22Rv1 (cell line): ENCODE measurements at regions not wholly inside any gene's neighbourhood (a gene's known extent, or its start where the extent isn't known, plus 50 kb on each side); places are given as distances from the start of the nearest gene placed in this dataset.

ENCODE experiments used
- H3K27ac ChIP-seq: fragments of 450-650 bp; 2 replicates; pipeline ENCODE4 v1.5.1; 2017
- ZFX ChIP-seq: fragments of 450-650 bp; IDR thresholded peaks from 2 replicates; pipeline ENCODE4 v1.6.1; 2017; ENCODE audit warnings: antibody characterized with exemption, borderline replicate concordance
- TF ChIP-seq, protein P1 (sequence below): fragments of 450-650 bp; IDR thresholded peaks from 2 replicates; pipeline ENCODE4 v1.5.1; 2017; ENCODE audit warnings: mild to moderate bottlenecking

- H3K27ac ChIP-seq, result no peak overlapping the region
- TF ChIP-seq, protein P1, sequence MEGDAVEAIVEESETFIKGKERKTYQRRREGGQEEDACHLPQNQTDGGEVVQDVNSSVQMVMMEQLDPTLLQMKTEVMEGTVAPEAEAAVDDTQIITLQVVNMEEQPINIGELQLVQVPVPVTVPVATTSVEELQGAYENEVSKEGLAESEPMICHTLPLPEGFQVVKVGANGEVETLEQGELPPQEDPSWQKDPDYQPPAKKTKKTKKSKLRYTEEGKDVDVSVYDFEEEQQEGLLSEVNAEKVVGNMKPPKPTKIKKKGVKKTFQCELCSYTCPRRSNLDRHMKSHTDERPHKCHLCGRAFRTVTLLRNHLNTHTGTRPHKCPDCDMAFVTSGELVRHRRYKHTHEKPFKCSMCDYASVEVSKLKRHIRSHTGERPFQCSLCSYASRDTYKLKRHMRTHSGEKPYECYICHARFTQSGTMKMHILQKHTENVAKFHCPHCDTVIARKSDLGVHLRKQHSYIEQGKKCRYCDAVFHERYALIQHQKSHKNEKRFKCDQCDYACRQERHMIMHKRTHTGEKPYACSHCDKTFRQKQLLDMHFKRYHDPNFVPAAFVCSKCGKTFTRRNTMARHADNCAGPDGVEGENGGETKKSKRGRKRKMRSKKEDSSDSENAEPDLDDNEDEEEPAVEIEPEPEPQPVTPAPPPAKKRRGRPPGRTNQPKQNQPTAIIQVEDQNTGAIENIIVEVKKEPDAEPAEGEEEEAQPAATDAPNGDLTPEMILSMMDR, result no peak
- no peak for TF ChIP-seq ZFX
Observed at GRCh38 chr6:110558575-110558974, 82.2 kb upstream of the SLC22A16 start.

DNA sequence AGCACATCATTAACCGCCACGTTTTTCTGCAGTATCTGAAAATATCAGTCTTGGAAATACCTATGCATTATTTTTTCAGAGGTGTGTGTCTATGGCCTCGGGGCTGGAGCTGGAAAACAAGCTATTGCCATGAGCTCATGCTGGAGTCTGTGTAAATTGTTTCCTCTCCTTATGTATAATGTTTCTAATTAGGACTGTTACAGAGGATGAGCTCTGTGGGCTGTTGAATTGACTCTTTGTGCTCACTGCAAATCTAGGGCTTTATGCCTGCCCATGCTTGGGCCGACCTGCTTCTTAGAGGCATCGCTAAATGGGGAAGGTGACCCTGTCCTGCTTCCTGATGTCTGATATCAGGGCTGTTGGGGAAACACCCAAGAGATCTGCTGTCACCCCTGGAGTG lies 80.8 kb upstream of the SLC22A16 start:
- TF ChIP-seq, protein P1, result no peak
- TF ChIP-seq ZFX, result no peak
- H3K27ac ChIP-seq, result no peak overlapping the region

GRCh38 chr6:110556317-110557110 lies 80.1 kb upstream of the SLC22A16 start:
- no peak for TF ChIP-seq ZFX
- TF ChIP-seq, protein P1, result no peak
- H3K27ac ChIP-seq, result no peak overlapping the region

GRCh38 chr6:110554966-110555460 lies 78.6 kb upstream of the SLC22A16 start:
- peak overlapping the region; percentile 65 for H3K27ac ChIP-seq

DNA sequence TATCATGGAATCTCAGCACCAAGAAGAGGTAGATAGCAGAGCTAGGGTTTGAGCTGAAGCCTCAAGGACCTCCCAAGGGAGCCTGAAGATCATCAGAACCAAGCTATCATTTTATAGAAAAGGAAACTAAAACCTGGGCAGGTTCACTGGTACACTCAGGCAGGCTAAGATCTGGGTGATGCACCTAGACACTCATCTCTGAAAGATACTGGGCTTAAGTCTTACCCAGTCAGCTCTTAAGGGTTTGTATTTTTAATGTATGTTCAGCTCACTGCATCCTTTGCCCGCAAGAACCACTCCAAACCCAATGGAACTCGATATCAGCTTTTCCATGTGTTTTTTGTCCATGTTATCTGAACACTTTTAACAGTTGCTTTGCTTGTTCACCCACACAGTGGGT lies 78.0 kb upstream of the SLC22A16 start:
- H3K27ac ChIP-seq, result peak overlapping the region; percentile 65
- TF ChIP-seq ZFX, result no peak
- TF ChIP-seq, protein P1, result no peak

More at GRCh38 chr6:110554966-110555460, 78.6 kb upstream of the SLC22A16 start:
- TF ChIP-seq ZFX, result no peak
- TF ChIP-seq, protein P1, result no peak

DNA sequence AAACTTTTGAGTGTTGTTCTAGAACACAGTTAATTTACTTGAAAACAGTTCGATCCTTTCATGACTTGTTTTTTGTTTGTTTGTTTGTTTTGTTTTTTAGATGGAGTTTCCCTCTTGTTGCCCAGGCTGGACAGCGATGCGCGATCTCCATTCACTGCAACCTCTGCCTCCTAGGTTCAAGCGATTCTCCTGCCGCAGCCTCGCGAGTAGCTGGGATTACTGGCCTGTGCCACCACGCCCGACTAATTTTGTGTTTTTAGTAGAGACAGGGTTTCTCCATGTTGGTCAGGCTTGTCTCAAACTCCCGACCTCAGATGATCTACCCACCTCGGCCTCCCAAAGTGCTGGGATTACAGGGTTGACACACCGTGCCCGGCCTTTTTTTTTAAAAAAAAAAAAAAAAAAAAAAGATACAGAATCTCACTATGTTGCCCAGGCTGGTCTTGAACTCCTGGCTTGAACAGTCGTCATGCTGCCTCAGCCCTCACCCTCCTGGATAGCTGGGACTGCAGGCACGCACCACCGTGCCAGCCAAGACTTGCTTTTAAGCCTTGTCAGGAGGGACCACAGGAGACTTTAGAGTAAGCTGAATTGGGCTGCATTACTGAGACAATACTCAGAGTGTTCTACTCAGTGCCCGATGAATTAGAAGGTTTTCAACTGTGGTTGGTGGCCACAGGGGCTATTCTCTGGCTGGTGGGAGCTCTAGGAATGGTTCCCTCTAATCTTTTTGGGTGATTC lies 76.7 kb upstream of the SLC22A16 start:
- no peak overlapping the region for H3K27ac ChIP-seq
- TF ChIP-seq, protein P1, result no peak
- no peak for TF ChIP-seq ZFX

- no peak for TF ChIP-seq ZFX
- TF ChIP-seq, protein P1, result no peak
- H3K27ac ChIP-seq, result no peak overlapping the region
Observed at GRCh38 chr6:110552076-110552475, 75.7 kb upstream of the SLC22A16 start.
